ENCODE measurements at regions not wholly inside any gene's neighbourhood (a gene's known extent, or its start where the extent isn't known, plus 50 kb on each side); places are given as distances from the start of the nearest gene placed in this dataset.

DNA sequence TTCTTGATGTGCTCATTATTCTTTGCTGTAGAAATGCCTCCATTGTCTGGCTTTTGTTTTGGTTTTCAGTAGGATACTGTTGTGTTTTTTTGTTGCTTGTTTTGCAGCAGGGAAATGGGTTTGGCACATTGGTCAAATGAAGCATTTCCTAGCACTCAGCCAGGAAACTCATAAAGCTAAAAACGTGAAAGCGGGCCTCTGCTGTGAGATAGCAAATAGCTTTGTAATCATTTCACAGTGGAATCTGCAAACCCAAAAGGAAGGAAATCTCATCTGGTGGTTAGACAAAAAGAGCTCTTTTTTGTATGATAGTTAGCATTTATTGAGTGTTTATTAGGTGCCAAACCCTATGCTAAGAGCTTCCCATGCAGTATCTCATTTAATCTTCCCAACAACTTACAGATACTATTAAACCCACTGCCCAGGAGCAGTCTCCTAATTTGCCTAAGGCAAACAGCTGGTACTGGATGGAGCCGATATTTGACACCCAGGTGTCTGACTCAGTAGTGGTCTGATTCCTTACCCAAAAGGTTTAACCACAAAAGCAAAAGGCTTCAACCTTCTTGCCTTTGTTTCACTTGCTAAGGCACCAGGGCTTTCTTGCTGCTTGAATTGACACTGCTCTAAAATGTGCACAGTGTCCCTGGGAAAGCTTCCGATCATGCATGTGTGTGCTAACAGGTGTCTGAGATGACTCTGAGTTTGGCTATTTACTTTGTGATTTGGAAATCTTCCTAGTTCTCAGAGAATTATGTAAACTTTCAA, 527.9 kb upstream of the MDFIC2 start:
- TF ChIP-seq, protein P1, sequence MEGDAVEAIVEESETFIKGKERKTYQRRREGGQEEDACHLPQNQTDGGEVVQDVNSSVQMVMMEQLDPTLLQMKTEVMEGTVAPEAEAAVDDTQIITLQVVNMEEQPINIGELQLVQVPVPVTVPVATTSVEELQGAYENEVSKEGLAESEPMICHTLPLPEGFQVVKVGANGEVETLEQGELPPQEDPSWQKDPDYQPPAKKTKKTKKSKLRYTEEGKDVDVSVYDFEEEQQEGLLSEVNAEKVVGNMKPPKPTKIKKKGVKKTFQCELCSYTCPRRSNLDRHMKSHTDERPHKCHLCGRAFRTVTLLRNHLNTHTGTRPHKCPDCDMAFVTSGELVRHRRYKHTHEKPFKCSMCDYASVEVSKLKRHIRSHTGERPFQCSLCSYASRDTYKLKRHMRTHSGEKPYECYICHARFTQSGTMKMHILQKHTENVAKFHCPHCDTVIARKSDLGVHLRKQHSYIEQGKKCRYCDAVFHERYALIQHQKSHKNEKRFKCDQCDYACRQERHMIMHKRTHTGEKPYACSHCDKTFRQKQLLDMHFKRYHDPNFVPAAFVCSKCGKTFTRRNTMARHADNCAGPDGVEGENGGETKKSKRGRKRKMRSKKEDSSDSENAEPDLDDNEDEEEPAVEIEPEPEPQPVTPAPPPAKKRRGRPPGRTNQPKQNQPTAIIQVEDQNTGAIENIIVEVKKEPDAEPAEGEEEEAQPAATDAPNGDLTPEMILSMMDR (IDR thresholded peaks at IDR 0.05) = no peak
- no peak for TF ChIP-seq POLR2AphosphoS5 (IDR thresholded peaks at IDR 0.05)
- no peak for TF ChIP-seq EP300 (IDR thresholded peaks at IDR 0.05)

Data from stomach (tissue), 4 donors.